GM21529 (cell line): ENCODE measurements at regions not wholly inside any gene's neighbourhood (a gene's known extent, or its start where the extent isn't known, plus 50 kb on each side); places are given as distances from the start of the nearest gene placed in this dataset.

Experiments used
- ATAC-seq: cut with Tn5 transposase; IDR thresholded peaks from one replicate; pipeline ENCODE4 v1.9.1; 2021; ENCODE audit not compliant: unreplicated experiment

DNA sequence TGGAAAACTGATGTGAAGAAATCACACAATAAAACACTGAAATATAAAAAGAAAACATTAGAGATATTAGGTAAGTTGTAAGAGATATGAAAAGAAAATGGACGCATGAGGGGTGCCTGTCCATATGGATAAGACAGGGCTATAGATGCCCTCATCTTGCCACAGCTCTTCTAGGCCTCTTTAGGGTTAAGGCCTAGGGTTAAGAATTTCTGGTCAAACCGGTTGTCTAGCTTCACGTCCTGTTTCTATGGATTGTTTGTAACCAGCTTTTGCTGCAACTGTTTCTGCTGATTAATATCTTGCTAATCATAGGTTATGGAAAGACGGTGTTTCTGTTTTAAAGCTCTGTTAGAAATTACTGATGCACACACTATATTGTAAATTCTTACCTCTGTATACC, 389.9 kb upstream of the CTNND2 start:
- ATAC-seq, result no peak

DNA sequence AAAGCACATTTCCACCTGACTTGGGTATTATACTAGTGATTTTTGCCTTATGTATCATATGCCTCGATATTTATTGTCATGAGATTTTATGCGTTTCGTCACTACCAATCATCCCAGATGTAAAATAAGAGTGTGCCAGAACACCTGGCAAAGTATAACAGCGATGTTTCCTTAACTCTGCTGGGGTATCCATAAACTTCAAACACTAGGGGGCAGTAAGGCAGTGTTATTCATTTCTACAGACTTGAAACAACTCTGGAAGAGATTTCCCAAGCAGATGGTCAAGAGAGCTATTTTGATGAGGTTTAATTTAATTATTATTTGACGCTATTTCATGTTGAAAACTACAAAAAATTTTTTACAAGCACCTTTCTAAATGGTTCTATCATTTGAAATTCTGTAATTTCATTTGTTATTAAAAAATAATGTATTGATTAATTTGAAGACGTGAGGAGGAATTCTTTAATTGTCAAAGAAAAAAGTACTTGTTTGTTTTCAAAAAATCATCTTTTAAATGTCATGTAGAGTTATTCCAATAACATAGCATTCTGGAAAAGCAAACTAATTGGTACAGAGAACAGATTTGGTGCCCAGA, 388.5 kb upstream of the CTNND2 start:
- ATAC-seq, result no peak

GRCh38 chr5:12284604-12285003, 380.4 kb upstream of the CTNND2 start:
- no peak for ATAC-seq

DNA sequence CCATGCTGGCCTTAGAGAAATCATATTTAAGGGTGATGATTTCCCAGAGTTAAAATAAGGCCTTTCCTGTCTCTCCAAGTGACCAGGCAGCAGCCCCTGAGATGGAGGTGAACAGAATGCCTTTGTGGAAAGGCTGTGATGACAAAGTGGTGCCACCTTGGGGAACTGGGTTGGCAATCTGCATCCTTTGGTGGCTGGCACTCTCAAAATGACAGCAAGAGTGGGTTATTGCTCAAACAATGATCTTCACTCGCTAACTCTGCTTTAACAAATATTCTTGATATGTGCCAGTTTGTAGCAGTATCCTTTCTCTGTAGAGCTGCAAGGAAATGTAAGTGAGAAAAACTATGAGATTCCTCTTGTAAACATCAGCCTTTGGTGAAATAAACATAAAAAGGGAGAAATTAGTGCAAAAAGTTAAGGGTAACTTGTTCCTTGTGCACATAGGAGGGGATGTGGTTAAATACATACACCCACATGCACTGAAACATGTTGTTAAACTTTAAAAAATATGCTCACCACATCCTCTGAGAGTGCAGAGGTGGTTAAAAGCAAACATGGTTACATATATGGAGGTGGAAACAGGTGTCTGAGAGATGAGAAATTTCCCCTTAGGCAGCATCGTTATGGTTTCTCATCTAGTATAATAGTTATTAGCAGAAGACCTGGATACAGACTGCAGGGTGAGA, 373.4 kb upstream of the CTNND2 start:
- ATAC-seq, result peak; percentile 80

- no peak for ATAC-seq
Observed at GRCh38 chr5:12274236-12274635, 370.0 kb upstream of the CTNND2 start.

- ATAC-seq, result no peak
Observed at GRCh38 chr5:12272389-12272788, 368.1 kb upstream of the CTNND2 start.

DNA sequence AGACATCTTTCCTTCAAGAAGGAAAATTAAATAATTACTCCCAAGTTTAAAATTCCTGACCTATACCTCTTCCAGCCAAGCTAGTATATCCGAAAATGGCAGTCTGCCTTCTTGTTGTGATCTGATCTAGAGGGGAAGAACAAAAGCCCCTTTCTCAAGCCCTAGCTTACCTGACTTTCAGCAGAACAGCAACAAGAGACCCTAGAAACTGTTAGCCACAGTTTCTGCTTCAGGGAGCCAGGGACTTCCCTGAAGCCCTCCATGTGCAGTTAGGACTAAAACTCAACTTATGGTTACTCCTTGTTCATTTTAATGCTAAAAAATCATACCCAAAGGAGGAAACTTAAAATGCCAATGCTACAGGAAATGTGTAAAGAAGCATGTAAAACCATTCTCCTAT, 366.7 kb upstream of the CTNND2 start:
- no peak for ATAC-seq

GRCh38 chr5:12269164-12269563, 364.9 kb upstream of the CTNND2 start:
- no peak for ATAC-seq

- ATAC-seq, result no peak
Observed at GRCh38 chr5:12258549-12258948, 354.3 kb upstream of the CTNND2 start.

GRCh38 chr5:12250454-12250853, 346.2 kb upstream of the CTNND2 start:
- no peak for ATAC-seq

DNA sequence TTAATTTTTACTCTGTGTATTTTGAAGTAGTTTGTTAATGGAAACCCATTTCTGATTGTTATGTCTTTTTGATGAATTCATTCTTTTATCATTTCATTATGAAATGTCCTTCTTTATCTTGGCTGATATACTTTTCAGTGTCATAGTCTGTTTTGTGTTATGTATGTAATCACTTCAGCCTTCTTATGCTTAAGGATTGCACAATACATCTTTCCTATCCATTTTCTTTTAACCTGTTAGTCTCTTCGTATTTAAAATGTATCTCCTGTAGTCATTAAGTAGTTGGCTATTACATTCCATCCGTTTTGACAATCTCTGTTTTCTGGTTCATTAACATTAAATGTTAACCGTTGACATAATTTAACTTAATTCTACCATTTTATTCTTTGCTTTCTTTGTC, 344.6 kb upstream of the CTNND2 start:
- no peak for ATAC-seq

- ATAC-seq, result no peak
Observed at GRCh38 chr5:12246036-12246435, 341.8 kb upstream of the CTNND2 start.

GRCh38 chr5:12245429-12245828, 341.2 kb upstream of the CTNND2 start:
- ATAC-seq, result no peak

GRCh38 chr5:12242950-12243888, 339.0 kb upstream of the CTNND2 start:
- ATAC-seq, result no peak

- ATAC-seq, result no peak
Observed at GRCh38 chr5:12237837-12238575, 333.8 kb upstream of the CTNND2 start.

GRCh38 chr5:12230659-12231058, 326.4 kb upstream of the CTNND2 start:
- ATAC-seq, result no peak

DNA sequence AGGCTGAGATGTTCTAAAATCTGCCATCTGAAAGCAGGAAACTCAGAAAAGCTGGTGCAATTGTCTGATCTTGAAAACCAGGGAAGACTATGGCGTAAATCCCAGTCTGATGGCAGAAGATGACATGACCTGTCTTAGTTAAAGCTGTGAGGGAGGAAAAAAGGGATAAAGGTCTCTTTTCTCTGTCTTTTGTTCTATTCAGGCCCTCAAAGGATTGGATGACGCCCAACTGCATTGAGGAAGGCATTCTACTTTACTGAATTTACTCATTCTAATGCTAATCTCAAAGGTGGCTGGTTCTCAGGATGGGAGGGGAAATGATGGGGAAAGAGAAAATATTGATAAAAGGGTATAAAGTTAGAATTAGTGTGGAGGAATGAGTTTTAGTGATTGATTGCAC, 312.8 kb upstream of the CTNND2 start:
- ATAC-seq, result no peak

GRCh38 chr5:12214267-12215015, 310.2 kb upstream of the CTNND2 start:
- ATAC-seq, result no peak

DNA sequence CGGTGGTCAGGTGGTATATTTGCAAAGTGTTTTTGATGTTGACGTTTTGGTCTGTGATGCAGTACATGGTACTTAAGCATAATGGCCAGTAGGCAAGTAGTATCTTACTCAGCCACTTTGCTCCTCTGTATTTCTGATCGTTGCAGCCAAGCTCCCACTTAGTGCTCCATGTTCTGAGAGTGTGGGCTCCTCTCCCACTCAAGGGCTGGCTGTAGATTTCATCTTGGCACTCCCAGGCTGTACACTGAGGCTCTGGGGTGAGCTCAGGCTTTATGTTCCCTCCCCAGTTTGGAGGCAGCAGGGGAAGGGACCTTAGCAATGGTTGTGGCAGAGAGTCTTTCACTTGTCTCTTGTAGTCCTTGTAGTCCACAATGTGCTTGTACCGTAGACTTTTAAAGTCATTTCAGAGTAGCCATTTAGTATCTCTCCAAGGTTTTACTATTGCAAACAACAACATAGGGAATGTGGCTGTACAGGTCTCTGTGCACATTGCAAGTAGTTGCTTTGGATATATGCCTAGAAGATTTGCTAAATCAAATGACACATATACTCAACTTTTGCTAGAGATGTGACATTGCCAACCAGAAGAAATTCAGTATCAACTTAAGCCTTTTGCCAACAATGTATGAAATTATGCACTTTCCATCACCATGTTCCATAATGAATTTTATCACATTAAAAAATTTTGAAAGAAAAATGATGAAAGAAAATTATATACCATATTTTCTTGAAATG, 304.3 kb upstream of the CTNND2 start:
- no peak for ATAC-seq

GRCh38 chr5:12204761-12205160, 300.5 kb upstream of the CTNND2 start:
- no peak for ATAC-seq
